Effector memory CD4-positive, alpha-beta T cell (primary cell): ENCODE measurements at regions not wholly inside any gene's neighbourhood (a gene's known extent, or its start where the extent isn't known, plus 50 kb on each side); places are given as distances from the start of the nearest gene placed in this dataset.

ENCODE experiments used
- DNase-seq, 3 donors: peaks; one replicate each; pipeline ENCODE4 v3.0.0-alpha.2; 2020
- H3K27ac ChIP-seq: 2 replicates; pipeline ENCODE4 v1.7.0; 2013; ENCODE audit warnings: mild to moderate bottlenecking, low read length, moderate library complexity; ENCODE audit not compliant: insufficient read depth, poor library complexity, severe bottlenecking
- H3K27me3 ChIP-seq: replicated peaks from 2 replicates; pipeline ENCODE4 v1.7.0; 2013; ENCODE audit warnings: mild to moderate bottlenecking, low read length; ENCODE audit not compliant: insufficient read depth, control insufficient read depth, poor library complexity, severe bottlenecking
- H3K36me3 ChIP-seq: 2 replicates; pipeline ENCODE4 v1.7.0; 2013; ENCODE audit warnings: mild to moderate bottlenecking, low read length, moderate library complexity; ENCODE audit not compliant: control insufficient read depth, insufficient read depth
- H3K4me1 ChIP-seq: 2 replicates; pipeline ENCODE4 v1.7.0; 2013; ENCODE audit warnings: low read length, mild to moderate bottlenecking; ENCODE audit not compliant: control insufficient read depth, insufficient read depth, poor library complexity, severe bottlenecking
- H3K4me3 ChIP-seq: 2 replicates; pipeline ENCODE4 v1.7.0; 2013; ENCODE audit warnings: low read length, low read depth, mild to moderate bottlenecking; ENCODE audit not compliant: insufficient read depth, poor library complexity, severe bottlenecking
- H3K9me3 ChIP-seq: 2 replicates; pipeline ENCODE4 v1.7.0; 2013; ENCODE audit warnings: mild to moderate bottlenecking, low read length, moderate library complexity; ENCODE audit not compliant: control insufficient read depth

DNA sequence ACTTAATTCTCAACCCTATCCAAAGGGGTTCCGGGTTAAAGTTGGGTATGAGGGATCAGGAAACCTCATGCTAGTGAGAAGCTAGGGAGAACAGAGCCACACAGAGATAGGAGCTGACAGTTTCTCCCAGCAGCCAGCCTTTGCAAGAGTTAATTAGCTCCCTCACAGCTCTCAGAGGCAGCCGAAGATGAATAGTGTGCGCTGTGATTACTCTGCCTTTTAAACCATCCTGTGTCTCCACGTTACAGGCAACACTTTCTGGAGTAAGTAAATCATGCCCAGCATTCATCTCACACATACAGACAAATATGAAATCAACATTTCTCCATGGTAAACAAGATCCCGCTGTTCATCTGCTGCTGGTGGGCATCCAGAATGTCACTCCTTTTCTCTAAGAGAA lies 429.6 kb downstream of the INSC start:
- Histone ChIP-seq H3K9me3 (no peaks in the 10 kb centered on the region), H3K36me3 (no peaks in the 10 kb centered on the region), H3K4me3 (no peak overlapping the region), H3K27ac (no peak overlapping the region), H3K27me3 (no peaks in the 10 kb centered on the region), H3K4me1 (no peaks in the 10 kb centered on the region)
- DNase-seq = no peak

DNA sequence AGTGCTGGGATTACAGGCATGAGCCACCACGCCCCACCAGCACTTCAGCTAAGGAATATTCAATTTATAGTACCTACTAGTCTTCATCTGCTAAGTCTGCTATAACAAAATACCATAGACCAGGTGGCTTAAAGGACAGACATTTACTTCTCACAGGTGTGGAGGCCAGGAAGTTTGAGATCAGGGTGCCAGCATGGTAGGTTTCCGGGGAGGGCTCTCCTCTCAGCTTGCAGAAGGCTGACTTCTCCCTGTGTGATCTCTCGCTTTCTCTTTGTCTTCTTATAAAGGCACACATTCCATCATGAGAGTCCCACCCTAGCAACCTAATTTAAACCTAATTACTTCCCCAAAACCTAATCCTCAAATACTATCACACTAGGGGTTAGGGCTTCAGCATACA lies 433.0 kb downstream of the INSC start:
- no peaks in the 10 kb centered on the region for H3K27me3 ChIP-seq
- H3K27ac ChIP-seq = no peak overlapping the region
- no peak for DNase-seq
- no peak overlapping the region for H3K4me3 ChIP-seq
- no peaks in the 10 kb centered on the region for H3K4me1 ChIP-seq
- H3K9me3 ChIP-seq = no peaks in the 10 kb centered on the region
- H3K36me3 ChIP-seq = no peaks in the 10 kb centered on the region

- Histone ChIP-seq H3K27ac (no peak overlapping the region), H3K4me1 (no peaks in the 10 kb centered on the region), H3K36me3 (no peaks in the 10 kb centered on the region), H3K9me3 (no peaks in the 10 kb centered on the region), H3K27me3 (no peaks in the 10 kb centered on the region), H3K4me3 (no peak overlapping the region)
- no peak for DNase-seq
Measured at GRCh38 chr11:15551901-15552851, 437.5 kb downstream of the INSC start.

DNA sequence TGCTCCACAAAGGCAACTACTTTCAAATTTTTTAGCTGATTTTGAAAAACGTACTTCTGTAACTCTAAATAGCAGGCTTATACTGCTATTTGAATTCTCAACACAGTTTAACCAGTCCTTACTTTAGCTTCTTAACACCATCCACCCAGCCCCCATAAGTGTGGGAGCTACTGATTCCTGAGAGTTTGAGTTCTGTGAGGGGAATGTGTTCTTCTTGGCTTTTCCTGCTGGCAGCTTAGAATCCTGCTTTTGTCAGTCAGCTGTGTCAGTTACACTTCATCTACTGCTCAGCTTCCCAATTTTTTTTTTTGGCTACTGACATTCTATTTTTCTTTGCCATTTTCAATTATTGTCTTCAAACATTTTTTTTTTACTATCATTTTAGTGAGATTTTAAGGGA lies 440.4 kb downstream of the INSC start:
- no peaks in the 10 kb centered on the region for H3K4me1 ChIP-seq
- no peak overlapping the region for H3K27ac ChIP-seq
- DNase-seq = no peak
- no peak overlapping the region for H3K4me3 ChIP-seq
- no peaks in the 10 kb centered on the region for H3K27me3 ChIP-seq
- no peaks in the 10 kb centered on the region for H3K9me3 ChIP-seq
- H3K36me3 ChIP-seq = no peaks in the 10 kb centered on the region

GRCh38 chr11:15557457-15558230 lies 442.9 kb downstream of the INSC start:
- Histone ChIP-seq H3K36me3 (no peaks in the 10 kb centered on the region), H3K4me1 (no peaks in the 10 kb centered on the region), H3K4me3 (no peak overlapping the region), H3K9me3 (no peaks in the 10 kb centered on the region), H3K27me3 (no peaks in the 10 kb centered on the region), H3K27ac (no peak overlapping the region)
- DNase-seq = no peak

DNA sequence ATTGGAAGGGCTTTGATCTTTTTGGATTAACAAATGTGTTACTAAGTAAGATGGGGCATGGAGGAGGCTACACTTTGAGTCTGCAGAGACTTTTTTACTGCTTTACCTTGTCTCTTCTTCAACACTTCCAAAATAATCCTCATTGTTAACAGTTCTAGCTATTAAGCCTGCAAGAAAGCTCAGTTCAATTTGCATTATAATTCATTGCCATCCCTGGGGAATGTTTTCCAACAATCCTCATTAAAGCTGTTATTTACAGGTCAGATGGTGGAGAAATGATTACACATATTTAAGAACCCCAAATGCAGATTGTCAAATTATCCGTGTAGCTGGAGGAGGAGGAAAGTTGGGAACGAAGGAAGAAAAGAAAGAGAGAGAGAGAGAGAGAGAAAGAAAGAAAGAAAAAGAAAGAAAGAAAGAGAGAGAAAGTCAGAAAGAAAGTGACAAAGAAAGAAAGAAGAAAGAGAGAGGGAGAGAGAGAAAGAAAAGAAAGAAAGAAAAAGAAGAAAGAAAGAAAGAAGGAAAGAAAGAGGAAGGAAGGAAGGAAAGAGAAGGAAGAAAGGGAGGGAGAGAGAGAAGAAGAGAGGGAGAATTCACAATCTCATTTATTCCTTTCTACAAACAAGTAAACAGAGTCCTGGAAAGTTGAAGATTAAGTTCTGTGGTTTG lies 443.9 kb downstream of the INSC start:
- H3K27me3 ChIP-seq = no peaks in the 10 kb centered on the region
- no peak overlapping the region for H3K4me3 ChIP-seq
- no peaks in the 10 kb centered on the region for H3K9me3 ChIP-seq
- no peak for DNase-seq
- no peaks in the 10 kb centered on the region for H3K4me1 ChIP-seq
- no peaks in the 10 kb centered on the region for H3K36me3 ChIP-seq
- no peak overlapping the region for H3K27ac ChIP-seq

DNA sequence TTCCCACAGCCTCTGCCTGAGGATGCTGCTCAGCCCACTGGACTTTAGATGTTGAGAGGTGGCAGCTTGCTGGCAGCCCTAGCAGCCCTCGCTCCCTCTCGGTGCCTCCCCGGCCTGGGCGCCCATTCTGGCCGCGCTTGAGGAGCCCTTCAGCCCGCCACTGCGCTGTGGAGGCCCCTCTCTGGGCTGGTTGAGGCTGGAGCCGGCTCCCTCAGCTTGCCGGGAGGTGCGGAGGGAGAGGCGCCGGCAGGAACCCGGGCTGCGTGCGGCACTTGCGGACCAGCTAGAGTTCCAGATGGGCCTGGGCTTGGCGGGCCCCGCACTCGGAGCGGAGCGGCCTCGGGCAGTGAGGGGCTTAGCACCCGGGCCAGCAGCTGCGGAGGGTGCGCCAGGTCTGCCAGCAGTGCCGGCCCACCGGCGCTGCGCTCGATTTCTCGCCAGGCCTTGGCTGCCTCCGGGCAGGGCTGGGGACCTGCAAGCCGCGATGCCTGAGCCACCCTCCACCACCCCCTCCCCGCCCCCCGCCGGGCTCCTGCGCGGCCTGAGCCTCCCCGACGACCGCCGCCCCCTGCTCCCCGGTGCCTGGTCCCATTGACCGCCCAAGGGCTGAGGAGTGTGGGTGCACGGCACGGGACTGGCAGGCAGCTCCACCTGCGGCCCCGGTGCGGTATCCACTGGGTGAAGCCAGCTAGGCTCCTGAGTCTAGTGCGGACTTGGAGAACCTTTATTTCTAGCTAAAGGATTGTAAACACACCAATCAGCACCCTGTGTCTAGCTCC lies 446.2 kb downstream of the INSC start:
- no peak for DNase-seq
- no peaks in the 10 kb centered on the region for H3K4me1 ChIP-seq
- no peaks in the 10 kb centered on the region for H3K9me3 ChIP-seq
- no peaks in the 10 kb centered on the region for H3K36me3 ChIP-seq
- no peak overlapping the region for H3K27ac ChIP-seq
- no peak overlapping the region for H3K4me3 ChIP-seq
- H3K27me3 ChIP-seq = no peaks in the 10 kb centered on the region

DNA sequence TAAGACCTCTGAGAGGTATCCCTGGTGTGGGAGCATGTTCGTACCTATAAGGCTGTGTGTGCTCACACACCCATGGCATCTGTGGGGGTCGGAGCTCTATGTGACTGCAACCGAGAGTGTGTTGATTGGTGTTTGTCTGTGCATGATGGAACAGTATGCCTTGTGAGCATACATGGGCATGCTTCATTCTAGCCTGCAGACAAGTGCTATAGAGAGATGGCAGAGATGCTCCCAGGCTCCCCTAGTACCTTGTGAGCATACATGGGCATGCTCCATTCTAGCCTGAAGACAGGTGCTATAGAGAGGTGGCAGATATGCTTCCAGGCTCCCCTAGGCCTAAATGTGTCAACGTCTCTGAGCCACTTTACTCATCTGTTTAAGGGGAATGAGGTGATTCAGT lies 447.5 kb downstream of the INSC start:
- Histone ChIP-seq H3K4me1 (no peaks in the 10 kb centered on the region), H3K36me3 (no peaks in the 10 kb centered on the region), H3K9me3 (no peaks in the 10 kb centered on the region), H3K27ac (no peak overlapping the region), H3K27me3 (no peaks in the 10 kb centered on the region), H3K4me3 (no peak overlapping the region)
- DNase-seq = no peak

- Histone ChIP-seq H3K27me3 (no peaks in the 10 kb centered on the region), H3K27ac (no peak overlapping the region), H3K36me3 (no peaks in the 10 kb centered on the region), H3K4me1 (no peaks in the 10 kb centered on the region), H3K4me3 (no peak overlapping the region), H3K9me3 (no peaks in the 10 kb centered on the region)
- DNase-seq = no peak
Measured at GRCh38 chr11:15563054-15563453, 448.3 kb downstream of the INSC start.
